GM12878 (cell line): ENCODE measurements at regions not wholly inside any gene's neighbourhood (a gene's known extent, or its start where the extent isn't known, plus 50 kb on each side); places are given as distances from the start of the nearest gene placed in this dataset.

Experiments used
- ATAC-seq: fragments of 200-7000 bp; cut with Tn5 transposase; 3 replicates; pipeline ENCODE4 v1.9.1; 2020; ENCODE audit warnings: mild to moderate bottlenecking, moderate library complexity
- BruUV-seq: library from RNA; stranded (reverse); fragments of 400-500 nt; replicated peaks from 2 replicates; lab custom pipeline; 2021; lab: Mats Ljungman, UMichigan
- CTCF ChIA-PET: fragments of 300-600 bp; sonication (Branson Sonifier 250); formaldehyde crosslinking; extraction: SDS; loops from one replicate; lab custom pipeline; 2021; ENCODE audit warnings: inconsistent platforms; lab: Yijun Ruan, JAX
- POLR2A ChIA-PET: fragments of 350-600 bp; formaldehyde crosslinking; extraction: SDS; loops from one replicate; lab custom pipeline; 2021; ENCODE audit warnings: inconsistent platforms; lab: Charles Lee
- RAD21 ChIA-PET: fragments of 300-600 bp; sonication (Branson Sonifier 250); formaldehyde crosslinking; loops from one replicate; lab custom pipeline; 2023; ENCODE audit warnings: antibody characterized with exemption; ENCODE audit not compliant: unreplicated experiment; lab: Charles Lee
- SMC1A ChIA-PET: fragments of 300-600 bp; sonication (Branson Sonifier 250); formaldehyde crosslinking; loops from one replicate; lab custom pipeline; 2023; ENCODE audit not compliant: unreplicated experiment, uncharacterized antibody; lab: Charles Lee
- DNase-seq: peaks from one replicate; pipeline ENCODE4 v3.0.0-alpha.2; 2011; ENCODE audit warnings: low read depth, low spot score
- FAIRE-seq: peaks from 3 replicates; lab custom pipeline; 2011; peaks lifted over from hg19 to GRCh38; lab: Jason Lieb, UNC
- H2AFZ ChIP-seq: 2 replicates; pipeline ENCODE4 v1.6.0; 2011; ENCODE audit warnings: low read depth, low read length, control low read depth; ENCODE audit not compliant: control insufficient read depth
- H3K27ac ChIP-seq: 2 replicates; pipeline ENCODE4 v1.5.1; 2011; ENCODE audit warnings: control low read depth; ENCODE audit not compliant: control insufficient read depth, insufficient read depth
- H3K27me3 ChIP-seq, 2 experiments: replicated peaks in 1 of 2; 2 replicates each; pipeline versions ENCODE4 v1.6.0 to v1.6.1; 2011; ENCODE audit warnings: low read length in 1 of 2; ENCODE audit not compliant: control insufficient read depth in 2 of 2, insufficient read depth in 2 of 2
- H3K36me3 ChIP-seq, 2 experiments: 2 replicates each; pipeline ENCODE4 v1.5.1; 2011; ENCODE audit warnings: low read length in 1 of 2; ENCODE audit not compliant: control insufficient read depth in 2 of 2, insufficient read depth in 2 of 2
- H3K4me1 ChIP-seq: 2 replicates; pipeline ENCODE4 v1.6.1; 2011; ENCODE audit warnings: mild to moderate bottlenecking, low read length, moderate library complexity, mixed read lengths; ENCODE audit not compliant: control insufficient read depth, insufficient read depth
- H3K4me2 ChIP-seq: 2 replicates; pipeline ENCODE4 v1.6.0; 2011; ENCODE audit warnings: control low read depth; ENCODE audit not compliant: control insufficient read depth, insufficient read depth
- H3K4me3 ChIP-seq: fragments of 200-600 bp; sonication (generic); 2 replicates; pipeline ENCODE4 v1.5.1; 2016
- H3K79me2 ChIP-seq: 2 replicates; pipeline ENCODE4 v1.6.0; 2011; ENCODE audit warnings: low read length; ENCODE audit not compliant: control insufficient read depth, insufficient read depth
- H3K9ac ChIP-seq: 2 replicates; pipeline ENCODE4 v1.8.0; 2011; ENCODE audit warnings: low read length, control low read depth, mixed read lengths; ENCODE audit not compliant: control insufficient read depth, insufficient read depth
- H3K9me3 ChIP-seq: replicated peaks from 3 replicates; pipeline ENCODE4 v1.5.1; 2011; ENCODE audit warnings: mild to moderate bottlenecking, low read length; ENCODE audit not compliant: control insufficient read depth, insufficient read depth
- H4K20me1 ChIP-seq: 2 replicates; pipeline ENCODE4 v1.6.0; 2011; ENCODE audit not compliant: control insufficient read depth, insufficient read depth
- ATF7 ChIP-seq: fragments of 450-650 bp; IDR thresholded peaks from 2 replicates; pipeline ENCODE4 v1.6.1; 2016; ENCODE audit warnings: low read depth, mild to moderate bottlenecking
- BACH1 ChIP-seq: fragments of 450-650 bp; IDR thresholded peaks from 2 replicates; pipeline ENCODE4 v1.6.1; 2017; ENCODE audit warnings: mild to moderate bottlenecking, borderline replicate concordance
- BHLHE40 ChIP-seq, 2 experiments: fragments of 450-650 bp in 1 of 2; IDR thresholded peaks; 2 replicates each; pipeline ENCODE4 v1.6.1; 2011 to 2017; ENCODE audit warnings: low read depth in 2 of 2, borderline replicate concordance in 1 of 2, improper control_type of control experiment in 1 of 2, low read length in 1 of 2, mild to moderate bottlenecking in 1 of 2
- BRCA1 ChIP-seq: IDR thresholded peaks from 2 replicates; pipeline ENCODE4 v1.6.1; 2011; ENCODE audit warnings: low read depth, low read length, improper control_type of control experiment
- CREB1 ChIP-seq: IDR thresholded peaks from 2 replicates; pipeline ENCODE4 v1.6.1; 2012; ENCODE audit warnings: low read depth, mild to moderate bottlenecking, inconsistent platforms
- CREM ChIP-seq: IDR thresholded peaks from 2 replicates; pipeline ENCODE4 v1.6.1; 2014; ENCODE audit warnings: antibody characterized with exemption, low read depth
- IRF4 ChIP-seq: IDR thresholded peaks from 2 replicates; pipeline ENCODE4 v1.6.1; 2011; ENCODE audit warnings: low read depth, low read length
- MXI1 ChIP-seq: fragments of 150-350 bp; IDR thresholded peaks from 2 replicates; pipeline ENCODE4 v1.6.1; 2011; ENCODE audit warnings: low read depth, mild to moderate bottlenecking, inconsistent platforms, low read length, improper control_type of control experiment
- NFXL1 ChIP-seq: fragments of 450-650 bp; IDR thresholded peaks from 2 replicates; pipeline ENCODE4 v1.6.1; 2017; ENCODE audit warnings: antibody characterized with exemption, mild to moderate bottlenecking, borderline replicate concordance
- NR2F1 ChIP-seq: fragments of 450-650 bp; conservative IDR thresholded peaks from 2 replicates; pipeline ENCODE4 v1.6.1; 2017; ENCODE audit warnings: mild to moderate bottlenecking
- RFX5 ChIP-seq: IDR thresholded peaks from 2 replicates; pipeline ENCODE4 v1.6.1; 2011; ENCODE audit warnings: low read depth, low read length, improper control_type of control experiment
- TCF12 ChIP-seq: IDR thresholded peaks from 2 replicates; pipeline ENCODE4 v1.6.1; 2011; ENCODE audit warnings: low read depth, mild to moderate bottlenecking, low read length
- ZNF622 ChIP-seq: fragments of 450-650 bp; IDR thresholded peaks from 2 replicates; pipeline ENCODE4 v1.6.1; 2017; ENCODE audit warnings: mild to moderate bottlenecking, inconsistent platforms
- WGBS: methylation state at CpG from one replicate; pipeline ENCODE4 v1.1.6; 2016; ENCODE audit warnings: low lambda C conversion rate; ENCODE audit not compliant: insufficient replicate concordance, insufficient coverage; ENCODE audit errors: missing lambda C conversion rate; 5-methylcytosine and 5-hydroxymethylcytosine counted together
- in situ Hi-C: fragments of 300-500 bp; cut with MboI; formaldehyde crosslinking; loops from 9 replicates; pipeline ENCODE4 v1.14.3; 2018; ENCODE audit warnings: mixed read lengths
- intact Hi-C: fragments of 100-400 bp; cut with micrococcal nuclease; formaldehyde crosslinking; loops from one replicate; pipeline ENCODE4 v1.14.2; 2022; ENCODE audit not compliant: unreplicated experiment
- TF ChIP-seq, protein P1 (sequence below): IDR thresholded peaks from 2 replicates; pipeline ENCODE4 v1.6.1; 2011; ENCODE audit warnings: borderline replicate concordance, low read depth, mild to moderate bottlenecking, moderate library complexity, mixed read lengths, low read length; ENCODE audit not compliant: insufficient read depth; ENCODE audit errors: extremely low read length
- TF ChIP-seq, protein P2 (sequence below): IDR thresholded peaks from 2 replicates; pipeline ENCODE4 v1.6.1; 2011; ENCODE audit warnings: low read depth, low read length, improper control_type of control experiment, borderline replicate concordance
- TF ChIP-seq, protein P3 (sequence below): IDR thresholded peaks from 2 replicates; pipeline ENCODE4 v1.6.1; 2012; ENCODE audit warnings: low read depth, low read length, improper control_type of control experiment
- TF ChIP-seq, protein P4 (sequence below): fragments of 150-350 bp; IDR thresholded peaks from 2 replicates; pipeline ENCODE4 v1.6.1; 2014; ENCODE audit warnings: mild to moderate bottlenecking, low read depth, low read length

DNA sequence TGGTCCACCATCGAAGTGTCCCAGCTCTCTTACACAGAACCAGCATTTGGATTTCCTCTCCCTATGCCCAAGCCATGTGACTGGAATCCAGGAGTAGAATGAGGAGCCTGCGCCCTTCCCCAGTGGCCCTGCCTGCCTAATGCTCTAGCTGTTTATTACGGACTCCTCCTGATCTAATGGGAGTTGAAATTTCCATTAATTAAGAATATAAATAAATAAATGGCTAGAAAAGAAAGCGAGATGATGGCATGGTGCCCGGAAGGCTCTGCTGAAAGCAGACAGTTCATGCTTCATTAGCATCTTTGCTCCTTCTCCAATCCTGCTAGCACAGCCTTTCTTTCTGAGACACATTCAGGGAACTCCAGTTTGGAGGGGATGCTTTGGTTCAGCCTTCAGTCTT is 216.2 kb downstream of the SEC16B start (continued):
- TF ChIP-seq ZNF622: no peak
- TF ChIP-seq, protein P1, sequence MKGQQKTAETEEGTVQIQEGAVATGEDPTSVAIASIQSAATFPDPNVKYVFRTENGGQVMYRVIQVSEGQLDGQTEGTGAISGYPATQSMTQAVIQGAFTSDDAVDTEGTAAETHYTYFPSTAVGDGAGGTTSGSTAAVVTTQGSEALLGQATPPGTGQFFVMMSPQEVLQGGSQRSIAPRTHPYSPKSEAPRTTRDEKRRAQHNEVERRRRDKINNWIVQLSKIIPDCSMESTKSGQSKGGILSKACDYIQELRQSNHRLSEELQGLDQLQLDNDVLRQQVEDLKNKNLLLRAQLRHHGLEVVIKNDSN: no peak

DNA sequence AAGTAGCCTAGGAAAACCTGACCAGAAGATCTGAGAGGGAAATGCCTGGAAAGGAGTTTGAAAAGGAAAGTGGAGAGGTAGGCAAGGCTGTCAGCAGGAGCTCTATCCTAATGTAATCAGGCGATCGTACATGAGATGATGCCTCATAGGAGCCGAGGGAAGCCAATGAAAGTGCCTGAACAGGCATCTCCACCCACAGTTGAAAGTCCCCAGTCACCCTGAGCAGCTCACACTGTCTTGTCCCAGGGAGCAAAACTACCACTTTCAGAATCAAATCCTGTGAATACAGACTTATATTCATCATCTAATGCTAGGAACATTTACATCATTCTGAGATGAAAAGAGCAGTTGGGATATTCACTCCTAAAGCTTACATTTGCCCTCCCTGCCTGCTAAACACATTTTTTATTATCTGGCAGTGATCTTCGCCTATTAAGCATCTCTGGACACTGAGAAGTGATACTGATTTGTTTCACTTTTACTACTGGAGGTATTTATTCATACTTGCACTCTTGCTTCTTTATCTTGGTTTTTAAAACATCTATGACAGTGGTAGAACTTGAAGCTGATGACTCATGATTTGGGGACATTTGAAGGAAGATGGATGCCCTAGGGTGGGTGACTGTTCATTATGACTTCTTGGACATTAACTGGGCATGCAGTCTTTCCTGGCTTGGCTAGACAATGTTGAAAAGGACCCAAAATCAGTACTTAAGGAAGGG is 221.6 kb downstream of the SEC16B start:
- no peaks in the 10 kb centered on the region for H3K36me3 ChIP-seq
- CTCF ChIA-PET: interaction anchor here (0.8 to 1.6 kb wide), 3 partner anchors 21 to 180 kb away, joined by 3 to 4 read pairs (median 3); no protein-coding TSS in a partner anchor
- in situ Hi-C loops: no loop called here

More for the DNA sequence above, 221.6 kb downstream of the SEC16B start:
- Histone ChIP-seq H3K9me3 (no peaks in the 10 kb centered on the region), H3K79me2 (no peaks in the 10 kb centered on the region), H3K4me3 (no peak overlapping the region), H2AFZ (no peak overlapping the region), H4K20me1 (no peaks in the 10 kb centered on the region), H3K4me1 (no peaks in the 10 kb centered on the region), H3K27ac (no peak overlapping the region), H3K27me3 (no peaks in the 10 kb centered on the region), H3K9ac (no peak overlapping the region), H3K4me2 (no peak overlapping the region)
- 23% methylated on average over 4 of the region's 4 CpGs for WGBS
- RAD21 ChIA-PET: interaction anchor here (0.9 to 1.7 kb wide), 4 partner anchors 9 to 197 kb away, joined by 3 to 5 read pairs (median 3); no protein-coding TSS in a partner anchor
- POLR2A ChIA-PET: no interaction called here
- DNase-seq: no peak
- SMC1A ChIA-PET: interaction anchor here (0.9 to 2.3 kb wide), 8 partner anchors 8 to 311 kb away, joined by 3 to 6 read pairs (median 3); no protein-coding TSS in a partner anchor
- FAIRE-seq: no peak
- no TSS peak for BruUV-seq
- TF ChIP-seq CREM (no peak), ATF7 (no peak), NR2F1 (no peak), BHLHE40 (IDR thresholded peaks at IDR 0.05; ENCODE audit: borderline replicate concordance in 1 of 2, low read depth in 2 of 2, low read length in 1 of 2) (no peak), BACH1 (no peak), BRCA1 (no peak), TCF12 (no peak), NFXL1 (no peak), IRF4 (no peak), CREB1 (no peak), RFX5 (no peak), MXI1 (no peak)
- TF ChIP-seq, protein P2, sequence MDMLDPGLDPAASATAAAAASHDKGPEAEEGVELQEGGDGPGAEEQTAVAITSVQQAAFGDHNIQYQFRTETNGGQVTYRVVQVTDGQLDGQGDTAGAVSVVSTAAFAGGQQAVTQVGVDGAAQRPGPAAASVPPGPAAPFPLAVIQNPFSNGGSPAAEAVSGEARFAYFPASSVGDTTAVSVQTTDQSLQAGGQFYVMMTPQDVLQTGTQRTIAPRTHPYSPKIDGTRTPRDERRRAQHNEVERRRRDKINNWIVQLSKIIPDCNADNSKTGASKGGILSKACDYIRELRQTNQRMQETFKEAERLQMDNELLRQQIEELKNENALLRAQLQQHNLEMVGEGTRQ: no peak
- TF ChIP-seq, protein P3, sequence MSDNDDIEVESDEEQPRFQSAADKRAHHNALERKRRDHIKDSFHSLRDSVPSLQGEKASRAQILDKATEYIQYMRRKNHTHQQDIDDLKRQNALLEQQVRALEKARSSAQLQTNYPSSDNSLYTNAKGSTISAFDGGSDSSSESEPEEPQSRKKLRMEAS: no peak
- TF ChIP-seq, protein P4, sequence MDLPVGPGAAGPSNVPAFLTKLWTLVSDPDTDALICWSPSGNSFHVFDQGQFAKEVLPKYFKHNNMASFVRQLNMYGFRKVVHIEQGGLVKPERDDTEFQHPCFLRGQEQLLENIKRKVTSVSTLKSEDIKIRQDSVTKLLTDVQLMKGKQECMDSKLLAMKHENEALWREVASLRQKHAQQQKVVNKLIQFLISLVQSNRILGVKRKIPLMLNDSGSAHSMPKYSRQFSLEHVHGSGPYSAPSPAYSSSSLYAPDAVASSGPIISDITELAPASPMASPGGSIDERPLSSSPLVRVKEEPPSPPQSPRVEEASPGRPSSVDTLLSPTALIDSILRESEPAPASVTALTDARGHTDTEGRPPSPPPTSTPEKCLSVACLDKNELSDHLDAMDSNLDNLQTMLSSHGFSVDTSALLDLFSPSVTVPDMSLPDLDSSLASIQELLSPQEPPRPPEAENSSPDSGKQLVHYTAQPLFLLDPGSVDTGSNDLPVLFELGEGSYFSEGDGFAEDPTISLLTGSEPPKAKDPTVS: no peak
- intact Hi-C loops: no loop called here
- ATAC-seq: peak; percentile 63
